H1 (cell line): ENCODE measurements at regions not wholly inside any gene's neighbourhood (a gene's known extent, or its start where the extent isn't known, plus 50 kb on each side); places are given as distances from the start of the nearest gene placed in this dataset.

Source experiments
- CTCF ChIA-PET: fragments of 300-600 bp; sonication (Branson Sonifier 250); formaldehyde crosslinking; loops from one replicate; lab custom pipeline; 2021; ENCODE audit not compliant: partially characterized antibody; lab: Charles Lee
- POLR2A ChIA-PET: fragments of 300-600 bp; sonication (Branson Sonifier 250); formaldehyde crosslinking; loops from one replicate; lab custom pipeline; 2021; ENCODE audit warnings: inconsistent platforms; ENCODE audit not compliant: partially characterized antibody; lab: Charles Lee
- DNase-seq, 2 experiments: peaks; one replicate each; pipeline versions ENCODE4 v3.0.0 to v3.0.0-alpha.2; 2010 to 2022; ENCODE audit warnings: low spot score in 2 of 2, low read depth in 1 of 2, mixed read lengths in 1 of 2
- FAIRE-seq: peaks from 2 replicates; lab custom pipeline; 2011; peaks lifted over from hg19 to GRCh38; lab: Jason Lieb, UNC
- H2AFZ ChIP-seq: 2 replicates; pipeline ENCODE4 v1.8.1; 2012; ENCODE audit warnings: low read length, inconsistent platforms
- H2AK5ac ChIP-seq: 2 replicates; pipeline ENCODE4 v1.6.1; 2013; ENCODE audit warnings: low read depth, low read length
- H2BK120ac ChIP-seq: replicated peaks from 2 replicates; pipeline ENCODE3; 2013; ENCODE audit warnings: low read depth, low read length, inconsistent platforms
- H2BK12ac ChIP-seq: 2 replicates; pipeline ENCODE4 v1.6.1; 2013; ENCODE audit warnings: low read depth, low read length
- H2BK15ac ChIP-seq: 2 replicates; pipeline ENCODE4 v1.6.1; 2013; ENCODE audit warnings: low read length
- H2BK20ac ChIP-seq: 2 replicates; pipeline ENCODE4 v1.6.1; 2013; ENCODE audit warnings: low read length
- H2BK5ac ChIP-seq: 2 replicates; pipeline ENCODE4 v1.6.1; 2013; ENCODE audit warnings: low read depth, low read length
- H3K14ac ChIP-seq: 2 replicates; pipeline ENCODE4 v1.6.1; 2013; ENCODE audit warnings: inconsistent platforms; ENCODE audit not compliant: insufficient read length
- H3K18ac ChIP-seq: 2 replicates; pipeline ENCODE4 v1.6.1; 2013; ENCODE audit warnings: low read length; ENCODE audit errors: extremely low read depth
- H3K23ac ChIP-seq: 2 replicates; pipeline ENCODE4 v1.6.1; 2013; ENCODE audit warnings: inconsistent platforms; ENCODE audit not compliant: insufficient read length
- H3K23me2 ChIP-seq: 2 replicates; pipeline ENCODE4 v1.6.1; 2013; ENCODE audit warnings: low read depth, low read length
- H3K27ac ChIP-seq: 2 replicates; pipeline ENCODE4 v1.6.1; 2011; ENCODE audit warnings: low read depth, low read length, inconsistent platforms
- H3K27me3 ChIP-seq, 4 experiments: replicated peaks in 1 of 4; 1 replicate in 1 of 4; 2 replicates in 3 of 4; pipeline versions ENCODE4 v1.6.1 to v1.8.1; 2011 to 2013; ENCODE audit warnings: low read length in 3 of 4, mild to moderate bottlenecking in 3 of 4, inconsistent platforms in 2 of 4, mixed read lengths in 2 of 4, moderate library complexity in 1 of 4; ENCODE audit not compliant: control insufficient read depth in 3 of 4, insufficient read depth in 3 of 4; ENCODE audit errors: extremely low read depth in 1 of 4
- H3K36me3 ChIP-seq, 4 experiments: 2 replicates each; pipeline versions ENCODE4 v1.6.1 to v1.8.1; 2011 to 2013; ENCODE audit warnings: mild to moderate bottlenecking in 4 of 4, low read length in 3 of 4, moderate library complexity in 2 of 4, control low read depth in 1 of 4, inconsistent platforms in 1 of 4; ENCODE audit not compliant: insufficient read depth in 4 of 4, control insufficient read depth in 2 of 4
- H3K4ac ChIP-seq: replicated peaks from 2 replicates; pipeline ENCODE3; 2013; ENCODE audit warnings: low read length, low read depth, mixed read lengths, inconsistent platforms; ENCODE audit not compliant: insufficient read length
- H3K4me1 ChIP-seq, 4 experiments: replicated peaks in 1 of 4; 1 replicate in 1 of 4; 2 replicates in 3 of 4; pipeline versions ENCODE4 v1.6.1 to v1.8.1; 2011 to 2013; ENCODE audit warnings: low read length in 3 of 4, inconsistent platforms in 2 of 4, mixed read lengths in 1 of 4; ENCODE audit not compliant: insufficient read depth in 4 of 4, control insufficient read depth in 3 of 4
- H3K4me2 ChIP-seq, 2 experiments: 2 replicates each; pipeline versions ENCODE4 v1.6.1 to v1.8.1; 2011 to 2013; ENCODE audit warnings: low read depth in 2 of 2, low read length in 2 of 2, control low read depth in 1 of 2, inconsistent platforms in 1 of 2, mild to moderate bottlenecking in 1 of 2; ENCODE audit not compliant: insufficient read depth in 1 of 2
- H3K4me3 ChIP-seq, 4 experiments: fragments of 200-600, 300-600 bp in 1 of 4; sonication (generic), shearing (Covaris generic), sonication (Bioruptor Twin) in 1 of 4; 2 replicates each; pipeline versions ENCODE4 v1.5.1 to v1.8.1; 2011 to 2016; ENCODE audit warnings: low read length in 4 of 4, low read depth in 3 of 4, control low read depth in 2 of 4, inconsistent platforms in 2 of 4, mild to moderate bottlenecking in 2 of 4, mixed read lengths in 1 of 4, moderate library complexity in 1 of 4; ENCODE audit not compliant: insufficient read depth in 2 of 4; ENCODE audit errors: extremely low read depth in 1 of 4
- H3K56ac ChIP-seq: replicated peaks from 2 replicates; pipeline ENCODE3; 2013; ENCODE audit warnings: low read depth, mild to moderate bottlenecking, mixed read lengths, low read length, inconsistent platforms; ENCODE audit not compliant: insufficient read length
- H3K79me1 ChIP-seq: 2 replicates; pipeline ENCODE4 v1.6.1; 2013; ENCODE audit warnings: low read depth, low read length, control low read depth
- H3K79me2 ChIP-seq, 2 experiments: 2 replicates each; pipeline versions ENCODE4 v1.6.1 to v1.8.1; 2012 to 2013; ENCODE audit warnings: low read length in 2 of 2, mild to moderate bottlenecking in 2 of 2, inconsistent platforms in 1 of 2; ENCODE audit not compliant: insufficient read depth in 2 of 2, control insufficient read depth in 1 of 2
- H3K9ac ChIP-seq, 4 experiments: replicated peaks in 1 of 4; 1 replicate in 1 of 4; 2 replicates in 3 of 4; pipeline versions ENCODE4 v1.6.1 to v1.8.1; 2011 to 2013; ENCODE audit warnings: low read depth in 3 of 4, low read length in 3 of 4, control low read depth in 2 of 4, mild to moderate bottlenecking in 2 of 4, moderate library complexity in 2 of 4, inconsistent platforms in 1 of 4; ENCODE audit errors: extremely low read depth in 1 of 4
- H3K9me3 ChIP-seq, 2 experiments: 2 replicates each; pipeline versions ENCODE4 v1.6.1 to v1.8.1; 2012 to 2013; ENCODE audit warnings: mild to moderate bottlenecking in 2 of 2, moderate library complexity in 2 of 2, control low read depth in 1 of 2, inconsistent platforms in 1 of 2, low read depth in 1 of 2, low read length in 1 of 2, mixed read lengths in 1 of 2; ENCODE audit not compliant: insufficient read depth in 2 of 2
- H4K20me1 ChIP-seq, 2 experiments: replicated peaks in 1 of 2; 2 replicates each; pipeline versions ENCODE3 to v1.8.1; 2011 to 2013; ENCODE audit warnings: inconsistent platforms in 2 of 2, low read length in 2 of 2, mild to moderate bottlenecking in 1 of 2; ENCODE audit not compliant: insufficient read depth in 2 of 2, control insufficient read depth in 1 of 2
- H4K5ac ChIP-seq: 2 replicates; pipeline ENCODE4 v1.6.1; 2013; ENCODE audit warnings: low read length, low read depth, mixed read lengths, inconsistent platforms; ENCODE audit not compliant: insufficient read length
- H4K8ac ChIP-seq: 2 replicates; pipeline ENCODE4 v1.8.0; 2013; ENCODE audit warnings: mild to moderate bottlenecking, moderate library complexity, low read length, inconsistent platforms; ENCODE audit not compliant: insufficient read depth; ENCODE audit errors: extremely low read depth
- H4K91ac ChIP-seq: replicated peaks from 2 replicates; pipeline ENCODE3; 2013; ENCODE audit warnings: low read length, mixed read lengths, inconsistent platforms; ENCODE audit not compliant: insufficient read length
- KDM5A ChIP-seq: fragments of 200-600 bp; IDR thresholded peaks from 2 replicates; pipeline ENCODE4 v1.7.1; 2012; ENCODE audit warnings: mild to moderate bottlenecking, low read length, inconsistent platforms, mixed read lengths
- WGBS, 2 experiments: shearing (Covaris generic) in 1 of 2; methylation state at CpG; one replicate each; pipeline versions ENCODE4 v1.1.6 to v1.1.7; 2013 to 2015; ENCODE audit warnings: low lambda C conversion rate in 2 of 2, mixed read lengths in 2 of 2, inconsistent platforms in 1 of 2, low coverage in 1 of 2, missing lambda C conversion rate in 1 of 2; ENCODE audit not compliant: insufficient replicate concordance in 2 of 2, insufficient coverage in 1 of 2, insufficient read length in 1 of 2; ENCODE audit errors: extremely low coverage in 1 of 2, missing lambda C conversion rate in 1 of 2; 5-methylcytosine and 5-hydroxymethylcytosine counted together

GRCh38 chr1:208564466-208564865, 320.3 kb upstream of the PLXNA2 start:
- Histone ChIP-seq H3K4ac (no peak overlapping the region), H3K56ac (no peak overlapping the region), H3K23ac (no peak overlapping the region), H3K4me3 (no peak overlapping the region), H3K79me2 (no peaks in the 10 kb centered on the region), H4K5ac (no peak overlapping the region), H3K9me3 (no peaks in the 10 kb centered on the region), H3K9ac (no peak overlapping the region), H3K4me1 (no peaks in the 10 kb centered on the region), H2BK5ac (no peak overlapping the region), H2AFZ (no peak overlapping the region), H3K14ac (no peak overlapping the region), H2BK12ac (no peak overlapping the region), H4K8ac (no peak overlapping the region), H4K91ac (no peak overlapping the region), H3K23me2 (no peaks in the 10 kb centered on the region), H3K27ac (no peak overlapping the region), H2BK120ac (no peak overlapping the region), H3K18ac (no peak overlapping the region), H3K79me1 (no peaks in the 10 kb centered on the region), H2BK20ac (no peak overlapping the region), H2AK5ac (no peak overlapping the region), H4K20me1 (no peaks in the 10 kb centered on the region), H3K36me3 (no peaks in the 10 kb centered on the region), H3K4me2 (no peak overlapping the region), H2BK15ac (no peak overlapping the region), H3K27me3 (no peaks in the 10 kb centered on the region)
- no peak for FAIRE-seq
- ChIA-PET POLR2A (no interaction called here), CTCF (no interaction called here)
- 81% methylated on average over 3 of the region's 3 CpGs; no CpG with 5 or more reads in 1 of the 2 experiments for WGBS, 2 experiments
- no peak for TF ChIP-seq KDM5A
- DNase-seq = no peak
